ENCODE measurements at regions not wholly inside any gene's neighbourhood (a gene's known extent, or its start where the extent isn't known, plus 50 kb on each side); places are given as distances from the start of the nearest gene placed in this dataset.

DNA sequence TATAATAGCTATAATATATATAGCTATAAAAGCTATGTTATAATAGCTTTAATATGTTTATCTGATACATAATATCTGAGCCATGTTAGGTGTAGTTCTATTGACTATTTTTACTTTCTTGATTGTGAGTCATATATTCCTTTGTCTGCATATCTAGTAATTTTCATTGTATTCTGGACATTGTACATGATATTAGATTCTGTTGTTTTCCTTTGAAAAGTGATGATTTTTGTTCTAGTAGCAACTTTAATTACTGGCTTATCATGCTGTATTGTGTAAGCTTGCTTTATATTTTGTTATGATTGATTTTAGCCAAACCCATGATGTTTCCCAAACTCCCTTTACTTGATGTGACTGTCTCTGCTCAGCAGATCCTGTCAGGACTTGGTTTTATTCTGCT is 125.7 kb upstream of the TCF4 start:
- H2AFZ ChIP-seq (ENCODE audit: low read length), result no peak overlapping the region
- H3K27ac Mint-ChIP-seq, result no peak overlapping the region
- TF ChIP-seq CTCF (conservative IDR thresholded peaks at IDR 0.05), result no peak

More for the DNA sequence above, 125.7 kb upstream of the TCF4 start:
- Histone ChIP-seq H4K20me1 (ENCODE audit: control insufficient read depth, insufficient read depth, insufficient read length) (no peaks in the 10 kb centered on the region), H2BK20ac (ENCODE audit: low read depth, low read length, poor library complexity, severe bottlenecking) (no peak overlapping the region), H2BK5ac (ENCODE audit: insufficient read length, low read length) (no peak overlapping the region), H3K23ac (ENCODE audit: insufficient read length, low read depth, low read length) (no peak overlapping the region), H3K9me3 (ENCODE audit: control insufficient read depth, low read depth, low read length) (no peaks in the 10 kb centered on the region), H3K4me1 (ENCODE audit: insufficient read depth, low read length) (no peaks in the 10 kb centered on the region), H3K14ac (ENCODE audit: insufficient read depth, low read length) (no peak overlapping the region), H3K79me2 (ENCODE audit: insufficient read depth, low read length) (no peaks in the 10 kb centered on the region), H3K9ac (ENCODE audit: extremely low read depth, insufficient read length, low read length) (no peak overlapping the region), H2BK15ac (ENCODE audit: low read depth, low read length) (no peak overlapping the region), H4K8ac (replicated peaks; ENCODE audit: insufficient read length, low read depth, low read length) (no peak overlapping the region), H3K4me2 (ENCODE audit: insufficient read depth, insufficient read length, low read length) (no peak overlapping the region), H4K91ac (ENCODE audit: insufficient read length, low read depth, low read length) (no peak overlapping the region), H2BK12ac (ENCODE audit: insufficient read length, low read depth, low read length) (no peak overlapping the region), H4K5ac (ENCODE audit: insufficient read length, low read depth, low read length) (no peak overlapping the region), H3K79me1 (ENCODE audit: insufficient read depth, low read depth, low read length, poor library complexity, severe bottlenecking) (no peaks in the 10 kb centered on the region), H3K27ac (ENCODE audit: insufficient read length, low read depth, low read length) (no peak overlapping the region), H2BK120ac (ENCODE audit: low read depth, low read length, poor library complexity, severe bottlenecking) (no peak overlapping the region), H3K56ac (ENCODE audit: insufficient read length, low read depth, low read length) (no peak overlapping the region), H2AK5ac (ENCODE audit: insufficient read length, low read length) (no peak overlapping the region), H3T11ph (ENCODE audit: low read length) (no peak overlapping the region), H3K27me3 (ENCODE audit: insufficient read depth, low read length) (no peaks in the 10 kb centered on the region), H3K18ac (ENCODE audit: insufficient read length, low read depth, low read length) (no peak overlapping the region), H3K4ac (ENCODE audit: low read depth, low read length) (no peak overlapping the region), H3K23me2 (ENCODE audit: insufficient read length, low read depth, low read length, poor library complexity, severe bottlenecking) (no peaks in the 10 kb centered on the region)
- Mint-ChIP-seq H3K4me3 (no peak overlapping the region), H3K36me3 (ENCODE audit: insufficient read depth in 1 of 3, low read depth in 3 of 3) (peaks cover 0 to 6% (median 0%) of the 10 kb centered on the region in 3 experiments; a peak in 3 of 7 replicates), H3K9me3 (peaks cover 2 to 9% of the 10 kb centered on the region in 2 experiments; a peak in 4 of 5 replicates), H3K27me3 (ENCODE audit: low read depth) (no peaks in the 10 kb centered on the region), H3K4me1 (no peaks in the 10 kb centered on the region)
- no peak for DNase-seq
